ENCODE measurements at regions not wholly inside any gene's neighbourhood (a gene's known extent, or its start where the extent isn't known, plus 50 kb on each side); places are given as distances from the start of the nearest gene placed in this dataset.
"Not testable (repeated sequence)": the region's sequence is repeated elsewhere in the genome, so short reads cannot be mapped to it uniquely, and the experiment has no call there.

DNA sequence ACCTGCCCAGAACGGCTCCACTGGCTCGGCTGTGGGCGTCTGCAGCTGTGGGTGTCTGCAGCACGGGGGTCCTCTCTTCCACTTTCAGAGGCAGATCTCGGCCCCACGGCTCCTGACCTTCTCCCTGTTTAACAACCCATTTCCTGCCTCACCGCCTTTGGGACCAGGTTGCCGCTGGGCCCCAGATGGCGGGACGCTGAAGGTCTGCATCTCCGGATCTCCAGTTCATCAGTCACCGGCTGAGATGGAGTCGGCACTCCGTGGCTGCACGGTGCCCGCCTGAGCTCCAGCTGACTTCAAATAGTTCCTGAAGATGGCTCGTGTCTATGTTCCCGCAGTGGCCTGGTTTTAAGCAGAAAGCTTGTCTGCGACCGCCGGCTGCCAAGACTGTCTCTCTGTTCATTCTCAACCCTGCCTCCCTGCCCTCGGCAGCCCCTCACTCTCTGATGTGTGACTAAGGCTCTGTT lies 475.9 kb downstream of the BRD1 start:
- DNase-seq (ENCODE audit: low spot score), result no peak

DNA sequence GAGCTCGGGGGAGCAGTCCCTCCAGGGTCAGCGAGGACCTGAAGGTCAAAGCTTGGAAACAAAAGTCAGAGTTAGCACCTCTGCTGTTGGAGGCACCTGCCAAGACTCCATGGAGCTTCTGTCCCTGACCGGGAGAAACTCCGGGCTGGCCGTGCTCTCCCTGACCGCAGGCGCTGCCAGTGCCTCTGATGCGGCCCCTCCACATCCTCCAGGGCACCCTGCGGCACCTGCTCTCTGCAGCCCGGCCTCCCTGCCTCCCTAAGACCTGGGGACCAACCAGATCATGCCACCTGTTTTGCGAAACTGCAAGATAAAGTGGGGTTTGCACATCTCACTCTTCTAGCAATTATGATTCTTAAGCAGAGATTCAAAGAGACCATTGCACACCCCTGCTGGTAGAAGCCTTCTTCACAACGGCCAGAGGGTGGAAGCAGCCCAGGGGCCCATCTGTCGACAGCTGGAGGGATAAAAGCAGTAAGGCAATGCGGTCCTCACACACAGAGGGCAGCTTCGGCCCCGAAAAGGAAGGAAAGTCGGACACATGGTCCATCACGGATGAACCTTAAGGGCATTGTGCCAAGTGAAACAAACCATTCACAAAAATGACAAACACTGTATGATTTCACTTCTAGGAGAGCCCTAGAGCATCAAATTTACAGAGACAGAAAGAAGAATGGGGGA lies 477.1 kb downstream of the BRD1 start:
- DNase-seq (ENCODE audit: low spot score), result no peak

DNA sequence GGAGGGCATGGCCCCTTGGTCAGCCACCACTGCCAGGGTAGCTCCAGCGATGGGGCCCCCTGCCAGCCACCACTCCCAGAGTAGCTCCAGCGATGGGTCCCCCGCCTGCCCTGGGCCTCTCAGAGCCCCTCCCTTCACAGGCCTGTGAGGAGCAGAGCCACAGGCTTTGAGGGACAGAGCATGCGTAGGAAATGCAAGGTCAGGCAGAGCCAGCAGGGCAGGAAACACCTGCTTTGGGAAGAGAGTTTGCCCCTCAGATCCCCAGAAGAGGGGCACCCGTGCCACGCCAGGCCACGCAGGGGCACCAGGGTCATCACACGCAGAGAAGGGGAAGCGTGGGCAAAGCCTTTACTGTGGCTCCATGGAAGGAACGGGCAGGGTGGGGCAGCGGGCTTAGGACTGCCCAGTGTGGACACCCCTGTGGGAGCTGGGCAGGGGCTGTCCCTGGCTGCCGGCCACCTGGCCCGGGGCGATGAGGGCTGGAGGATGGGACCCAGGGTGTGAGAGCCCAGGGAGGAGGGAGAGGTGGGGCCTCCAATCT lies 477.8 kb downstream of the BRD1 start:
- no peak for DNase-seq (ENCODE audit: low spot score)

DNA sequence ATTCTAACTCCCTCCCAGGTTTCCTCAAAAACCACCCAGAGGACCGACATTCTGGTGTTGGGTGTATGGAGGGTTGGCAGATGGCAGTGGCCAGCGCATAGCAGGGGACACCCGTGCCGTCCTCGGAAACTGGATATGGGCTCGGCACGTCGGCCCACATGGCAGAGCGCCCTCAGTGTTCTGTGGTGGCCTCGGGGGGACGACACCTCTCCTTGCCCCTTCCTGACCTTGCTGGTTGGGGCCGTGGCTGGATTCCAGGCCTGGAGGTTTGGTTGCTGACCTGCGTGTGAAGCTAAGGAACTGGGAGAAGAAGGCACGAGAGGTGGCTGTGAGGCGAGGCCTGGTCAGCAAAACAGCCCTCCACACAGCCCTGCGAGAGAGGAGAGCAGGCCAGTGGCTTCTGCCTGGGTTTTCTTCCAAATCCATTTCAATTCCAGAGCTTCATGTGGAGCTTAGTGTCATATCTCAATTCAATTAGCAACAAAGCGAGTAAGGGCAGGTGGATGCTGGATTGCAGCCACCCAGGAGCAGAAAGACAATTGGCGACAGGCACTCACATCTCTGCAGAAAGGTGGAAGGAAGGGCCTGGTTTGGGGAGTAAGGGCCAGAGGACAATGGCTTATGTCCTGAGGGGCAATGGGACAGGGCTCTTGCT lies 478.4 kb downstream of the BRD1 start:
- no peak for DNase-seq (ENCODE audit: low spot score)

DNA sequence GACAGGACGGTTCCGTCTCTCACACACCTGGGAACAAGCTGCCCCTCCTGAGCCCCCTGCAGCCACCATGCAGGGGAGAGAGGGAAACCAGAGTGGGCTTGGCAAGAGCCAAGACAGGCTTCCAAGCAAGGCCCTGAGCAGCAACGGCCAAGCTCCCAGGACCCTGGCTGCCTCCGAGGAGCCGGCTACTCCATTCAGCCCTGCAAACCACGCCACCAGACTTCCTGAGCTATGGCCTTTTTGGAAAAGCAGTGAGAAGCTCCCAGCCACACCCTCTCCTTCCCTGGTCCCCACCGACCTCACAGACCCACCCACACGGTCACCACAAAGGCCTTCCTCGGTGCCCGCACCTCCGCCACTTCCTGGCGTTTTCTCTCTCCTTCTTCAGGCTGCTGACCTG lies 479.0 kb downstream of the BRD1 start:
- no peak for DNase-seq (ENCODE audit: low spot score)

DNA sequence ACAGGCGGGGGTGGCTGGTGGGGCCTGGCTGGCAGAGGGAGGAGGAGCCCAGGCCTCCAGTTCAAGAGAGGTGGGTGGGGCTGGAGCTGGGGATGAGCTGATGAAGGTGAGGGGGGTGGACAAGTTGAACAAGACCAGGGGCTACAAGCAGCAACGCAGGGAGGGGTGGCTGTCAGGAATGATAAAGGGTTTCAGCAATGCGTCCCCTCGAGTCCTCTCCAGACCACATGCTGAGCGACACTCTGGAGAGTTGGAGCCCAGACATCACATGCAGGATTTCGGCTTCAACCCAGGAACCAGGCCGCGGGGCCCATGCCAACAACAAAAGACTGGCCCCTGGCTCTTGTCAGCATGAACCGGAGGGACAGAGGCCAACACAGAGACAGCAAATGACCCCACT lies 480.3 kb downstream of the BRD1 start:
- no peak for DNase-seq (ENCODE audit: low spot score)

DNA sequence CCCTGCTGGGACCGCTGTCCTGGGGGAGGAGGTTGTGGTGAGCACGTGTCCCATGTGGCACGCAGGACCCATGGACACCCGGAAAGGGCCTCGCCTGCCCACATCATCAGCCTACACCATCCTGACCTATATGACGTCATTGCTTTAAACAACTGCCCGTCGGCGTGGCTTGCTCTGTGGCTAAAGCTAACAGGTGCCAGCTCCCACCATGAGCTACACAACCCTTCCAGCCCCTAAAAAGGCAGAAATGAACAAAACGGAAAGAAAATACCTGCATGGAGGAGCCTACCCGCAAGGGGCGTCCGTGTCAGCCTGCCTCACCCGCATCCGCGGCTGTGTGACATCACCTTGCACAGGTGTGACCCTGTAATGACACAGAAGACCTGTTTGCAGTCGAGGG lies 481.8 kb downstream of the BRD1 start:
- DNase-seq (ENCODE audit: low spot score), result no peak

DNA sequence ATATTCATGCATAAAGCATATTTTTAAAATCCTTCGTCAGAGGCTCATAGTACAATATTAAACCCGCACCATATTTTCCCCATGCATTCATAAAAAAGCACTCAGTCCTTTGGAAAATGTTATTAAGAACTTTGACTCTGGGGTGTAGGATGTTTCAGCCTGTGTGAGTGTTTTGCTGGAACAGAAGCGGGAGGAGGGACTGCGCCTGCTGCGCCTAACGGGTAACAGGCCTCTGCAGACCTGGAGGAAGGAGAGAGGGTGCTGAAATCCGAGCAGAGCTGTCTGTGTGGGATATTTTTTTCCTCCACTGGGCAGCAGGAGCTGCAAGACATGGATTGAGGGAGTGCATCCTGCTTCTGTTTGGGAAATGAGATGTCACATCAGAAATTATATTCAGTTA lies 483.0 kb downstream of the BRD1 start:
- no peak for DNase-seq (ENCODE audit: low spot score)

DNA sequence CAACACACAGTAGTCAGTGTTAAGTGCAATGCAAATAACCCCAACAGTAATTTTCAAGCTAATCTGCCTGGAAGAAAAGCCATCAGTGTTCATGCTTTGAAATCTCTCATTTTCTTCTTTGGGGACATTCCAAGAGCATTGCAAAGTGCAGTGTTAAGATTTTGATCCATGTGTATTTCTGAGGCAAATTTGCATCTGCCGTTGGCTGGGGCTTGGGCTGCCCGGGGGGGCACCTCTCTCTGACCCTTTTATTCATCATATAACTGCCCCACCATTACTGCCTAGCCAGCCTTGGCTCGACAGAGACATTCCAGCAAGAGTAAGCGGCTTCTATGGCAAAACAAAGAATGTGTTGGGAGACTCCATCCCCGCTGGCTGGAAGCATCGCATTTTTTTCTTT lies 483.5 kb downstream of the BRD1 start:
- no peak for DNase-seq (ENCODE audit: low spot score)

DNA sequence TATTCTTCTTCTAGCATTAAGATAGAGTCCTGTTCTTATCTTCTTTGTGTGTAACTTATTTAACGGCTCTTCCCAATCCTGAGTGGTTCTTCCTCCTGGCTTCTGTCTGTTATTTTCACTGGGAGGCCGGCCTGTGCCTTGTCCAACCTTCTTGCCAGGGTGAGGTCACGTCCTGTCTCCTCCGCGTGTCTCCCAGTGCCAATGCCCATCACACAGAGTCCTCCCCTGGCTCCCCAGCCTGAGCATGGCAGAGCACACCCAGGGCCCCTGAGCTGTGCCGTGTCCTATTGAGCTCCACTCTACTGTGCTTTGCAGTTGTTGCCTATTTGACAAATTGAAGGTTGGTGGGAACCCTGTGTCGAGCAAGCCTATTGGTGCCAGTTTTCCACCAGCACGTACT lies 487.3 kb downstream of the BRD1 start:
- no peak for DNase-seq (ENCODE audit: low spot score)

DNA sequence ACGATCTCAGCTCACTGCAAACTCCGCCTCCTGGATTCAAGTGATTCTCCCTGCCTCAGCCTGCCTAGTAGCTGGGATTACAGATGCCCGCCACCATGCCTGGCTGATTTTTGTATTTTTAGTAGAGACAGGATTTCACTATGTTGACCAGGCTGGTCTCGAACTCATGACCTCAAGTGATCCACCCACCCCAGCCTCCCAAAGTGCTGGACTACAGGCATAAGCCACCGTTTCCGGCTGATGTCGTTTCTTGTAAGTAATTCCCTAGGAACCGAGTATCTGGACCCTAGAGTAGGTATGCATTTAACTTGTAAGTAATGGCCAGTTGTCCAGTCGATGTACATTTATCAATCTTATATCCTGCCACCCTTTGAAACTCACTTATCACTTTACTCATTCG lies 491.2 kb downstream of the BRD1 start:
- not testable (repeated sequence) for DNase-seq (ENCODE audit: low spot score)

DNA sequence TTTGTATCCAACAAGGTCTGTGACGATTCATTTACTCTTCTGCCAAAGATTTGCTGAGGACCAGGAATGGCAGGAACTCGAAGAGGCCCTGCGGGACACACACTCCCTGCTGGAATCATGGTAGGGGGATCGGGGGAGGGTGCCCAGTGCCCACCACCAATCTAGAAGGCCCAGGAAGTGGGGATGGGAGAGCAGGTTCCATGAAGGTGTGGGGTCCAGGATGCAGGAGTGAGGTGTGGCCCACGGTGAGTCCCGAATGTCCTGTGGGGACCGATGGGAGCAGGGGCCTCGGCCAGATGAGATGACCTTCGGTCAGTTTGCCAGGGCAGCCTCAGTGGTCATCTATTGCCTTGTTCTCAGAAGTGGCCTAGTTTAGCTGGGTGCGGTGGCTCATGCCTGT lies 492.7 kb downstream of the BRD1 start:
- DNase-seq (ENCODE audit: low spot score), result no peak

DNA sequence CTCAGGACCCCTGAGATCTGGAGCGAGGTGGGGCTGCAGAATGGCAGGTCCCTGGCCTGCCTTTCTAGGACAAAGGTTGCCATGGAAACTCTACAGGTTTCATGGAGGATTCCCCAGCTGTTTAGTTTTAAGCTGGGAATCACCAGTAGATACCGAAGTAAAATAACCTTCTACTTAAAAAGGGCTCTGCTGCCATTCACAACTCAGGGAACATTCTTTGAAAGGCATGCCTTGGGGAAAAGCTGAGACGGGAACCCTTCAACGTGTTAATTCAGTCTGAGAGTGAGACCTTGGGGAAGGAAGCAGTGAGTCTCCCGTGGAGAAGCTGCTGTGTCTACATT lies 493.3 kb downstream of the BRD1 start:
- no peak for DNase-seq (ENCODE audit: low spot score)

DNA sequence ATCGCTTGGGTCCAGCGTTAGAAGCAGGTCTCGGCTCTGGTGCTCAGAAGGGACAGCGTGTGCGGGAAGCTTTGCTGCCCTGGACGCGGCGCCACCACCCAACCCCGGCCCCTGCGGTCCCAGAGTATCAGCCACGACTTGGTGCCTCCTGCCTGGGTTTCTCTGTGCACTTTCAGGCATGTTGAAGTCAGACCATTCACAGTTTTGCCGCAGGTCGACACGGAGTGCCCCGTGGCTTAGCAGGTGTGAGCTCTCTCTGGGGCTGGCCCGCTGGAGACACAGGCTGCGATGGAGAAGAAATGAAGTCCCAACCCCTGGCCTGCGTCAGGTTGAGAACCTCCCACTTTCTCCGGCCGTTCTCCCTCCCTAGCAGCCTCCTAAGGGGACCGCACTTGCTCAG lies 494.5 kb downstream of the BRD1 start:
- DNase-seq (ENCODE audit: low spot score), result no peak

DNA sequence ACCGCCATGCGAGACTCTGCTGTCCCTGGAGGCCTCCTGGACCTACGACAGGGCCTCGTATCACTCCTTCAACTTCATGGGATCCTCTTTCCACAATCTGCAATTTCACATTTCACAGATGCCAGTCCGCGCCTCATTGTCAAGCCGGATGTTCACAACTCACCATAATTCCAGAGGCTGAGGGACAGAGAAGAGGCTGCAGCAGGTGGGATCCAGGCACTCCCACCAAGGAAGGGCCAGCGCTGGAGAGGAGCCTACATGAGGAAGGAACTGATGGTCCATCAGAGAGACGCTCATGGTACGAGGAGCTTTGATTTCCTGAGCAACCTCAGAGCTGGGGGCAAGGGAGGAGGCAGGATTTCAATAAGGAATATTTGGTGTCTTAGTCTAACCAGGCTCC lies 495.0 kb downstream of the BRD1 start:
- DNase-seq (ENCODE audit: low spot score), result no peak

DNA sequence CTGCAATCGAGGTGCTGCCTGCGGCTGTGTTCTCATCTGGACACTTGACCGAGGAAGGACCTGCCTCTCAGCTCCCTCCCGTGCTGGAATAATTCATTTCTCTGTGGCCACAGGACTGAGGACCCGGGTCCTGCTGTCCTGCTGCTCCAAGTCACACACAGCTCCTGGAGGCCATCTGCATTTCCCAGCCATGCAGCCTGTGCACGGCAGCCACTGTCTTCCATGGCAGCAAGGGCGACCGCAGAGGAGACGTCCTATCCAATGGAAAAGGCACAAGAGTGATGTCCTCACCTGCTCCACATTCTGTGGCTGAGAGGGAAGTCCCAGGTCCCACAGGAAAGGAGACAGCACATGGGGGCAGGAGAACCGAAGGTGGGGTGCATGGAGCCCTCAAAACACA lies 495.8 kb downstream of the BRD1 start:
- no peak for DNase-seq (ENCODE audit: low spot score)

DNA sequence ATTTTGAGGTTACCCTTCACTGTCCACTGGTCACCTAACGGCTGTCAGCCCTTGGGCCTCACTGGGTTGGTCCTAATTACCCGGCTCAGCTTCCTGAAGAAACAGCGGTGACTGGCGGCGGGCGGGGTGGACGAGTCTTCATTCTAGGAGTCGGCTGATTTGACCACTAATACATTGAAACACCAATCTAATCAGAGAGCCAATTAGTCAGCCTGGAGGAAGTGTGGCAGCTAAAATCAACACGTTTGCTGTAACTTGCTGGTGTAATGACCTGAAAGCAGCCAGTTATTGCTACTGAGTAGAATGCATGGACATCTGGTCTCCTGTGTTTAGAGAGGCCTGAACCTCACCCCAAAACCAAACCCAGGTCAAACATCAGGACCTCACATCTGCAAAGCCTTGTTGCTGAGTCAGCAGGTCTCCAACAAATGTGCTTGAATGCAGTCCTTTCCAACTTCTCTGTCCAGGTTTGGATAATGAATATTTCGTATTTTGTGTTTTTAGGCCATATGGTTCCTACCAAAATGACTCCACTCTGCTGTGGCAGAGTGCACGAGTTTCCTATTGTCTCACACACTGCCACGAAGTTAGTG lies 496.4 kb downstream of the BRD1 start:
- DNase-seq (ENCODE audit: low spot score), result no peak

DNA sequence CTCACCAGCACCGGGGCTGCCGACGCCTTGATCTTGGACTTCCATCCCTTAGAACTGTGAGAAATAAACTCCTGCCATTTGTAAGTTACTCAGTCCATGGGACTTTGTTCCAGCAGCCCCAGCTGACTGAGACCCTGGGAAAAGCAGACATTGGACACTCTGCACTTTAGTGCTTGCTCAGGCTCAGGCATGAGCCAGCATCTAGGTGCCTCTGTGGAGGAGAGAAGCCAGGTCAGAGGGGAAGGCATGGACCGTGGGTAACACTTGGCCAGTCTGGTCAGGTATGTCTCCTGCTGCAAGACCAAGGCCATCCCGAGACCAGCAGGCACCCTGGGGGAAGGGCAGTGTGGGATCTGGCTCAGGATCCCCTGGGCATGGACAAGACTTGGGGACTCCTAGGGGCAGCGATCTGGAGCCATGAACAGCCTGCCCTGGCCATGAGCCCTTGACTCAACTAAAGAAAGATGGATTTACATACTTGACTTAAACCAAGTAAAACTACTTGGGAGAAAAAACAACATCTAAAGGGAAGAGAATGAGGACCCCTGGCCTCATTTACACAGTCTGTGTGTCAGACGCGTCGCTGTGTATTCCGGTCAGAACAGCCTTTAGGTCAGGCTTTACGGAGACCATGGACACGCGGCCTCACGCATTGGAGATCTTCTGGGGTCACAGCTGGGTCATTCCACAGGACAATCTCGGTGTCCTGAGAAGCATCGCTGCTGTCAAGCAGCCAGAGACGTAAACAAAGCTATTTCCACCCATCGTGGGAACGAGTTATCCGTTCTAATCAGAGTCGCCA lies 497.1 kb downstream of the BRD1 start:
- no peak for DNase-seq (ENCODE audit: low spot score)

DNA sequence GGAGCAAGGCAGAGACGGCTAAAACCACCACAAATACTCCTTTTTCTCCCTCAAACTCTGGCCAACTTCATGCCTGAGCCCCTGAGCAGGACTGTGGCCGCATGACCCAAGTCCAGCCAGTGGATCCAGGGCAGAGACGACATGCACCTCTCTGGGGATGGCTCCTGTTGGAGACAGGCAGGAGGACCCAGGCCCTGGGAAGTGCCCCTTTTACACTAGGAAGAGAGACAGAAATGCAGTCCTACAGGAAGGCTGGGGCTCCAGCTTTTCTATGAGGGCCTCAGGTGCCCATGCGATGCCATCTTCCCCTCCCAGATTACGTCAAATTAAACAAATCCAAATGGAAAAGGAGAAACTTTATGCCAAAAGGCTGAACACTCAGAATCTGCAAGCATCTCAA lies 498.0 kb downstream of the BRD1 start:
- no peak for DNase-seq (ENCODE audit: low spot score)

DNA sequence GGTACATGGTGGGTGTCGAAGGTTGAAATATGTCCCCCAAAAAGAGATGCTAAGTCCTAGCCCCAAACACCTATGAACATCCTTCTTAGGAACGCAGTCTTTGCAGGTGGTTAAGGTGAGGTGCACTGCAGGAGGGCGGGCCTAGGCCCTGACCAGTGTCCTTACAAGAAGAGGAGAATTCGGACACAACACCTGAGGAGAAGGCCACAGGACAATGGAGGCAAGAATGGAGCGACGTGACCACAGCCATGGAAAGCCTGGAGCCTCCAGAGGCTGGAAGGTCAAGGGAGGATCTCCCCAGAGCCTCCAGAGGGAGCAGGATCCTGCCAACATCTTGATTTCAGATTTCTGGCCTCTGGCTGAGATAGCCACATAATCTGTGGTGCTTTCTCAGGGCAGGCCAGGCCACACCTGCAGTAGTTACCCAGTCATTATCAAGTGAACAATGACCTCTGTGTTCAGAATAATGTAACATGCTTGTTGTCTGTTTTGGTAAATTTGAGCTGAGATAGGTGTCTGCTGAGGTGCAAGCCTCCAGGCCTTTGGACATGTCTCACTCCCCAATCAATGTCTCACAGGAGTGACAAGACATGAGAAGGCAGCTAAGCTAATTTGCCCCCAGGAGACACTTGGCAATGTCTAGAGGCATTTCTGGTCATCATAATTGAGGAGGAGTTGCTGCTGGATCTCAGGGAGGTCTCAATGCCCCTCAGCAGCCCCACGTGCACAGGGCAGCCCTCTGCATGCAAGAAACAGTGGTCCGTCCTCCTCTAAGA lies 498.9 kb downstream of the BRD1 start:
- no peak for DNase-seq (ENCODE audit: low spot score)

DNA sequence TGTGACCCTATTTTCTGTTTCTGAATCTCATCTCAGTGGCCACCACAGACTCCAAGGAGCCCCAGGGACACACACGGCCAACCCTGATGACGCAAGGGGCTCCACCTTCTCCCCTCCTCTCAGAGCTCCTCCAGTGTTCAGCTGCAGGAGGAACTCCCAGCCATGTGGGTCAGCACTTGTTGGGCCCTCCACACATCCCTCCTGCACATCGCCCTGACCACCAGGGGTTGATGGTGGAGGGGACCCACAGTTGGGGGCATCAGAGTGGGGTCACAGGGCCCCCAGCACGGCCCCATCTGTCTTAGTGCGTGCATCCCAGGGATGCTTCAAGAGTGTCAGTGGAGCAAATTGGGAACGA lies 499.6 kb downstream of the BRD1 start:
- no peak for DNase-seq (ENCODE audit: low spot score)

Measured in putamen (tissue), 1 donor.